Right renal cortex interstitium (tissue), 3 donors: ENCODE measurements at regions not wholly inside any gene's neighbourhood (a gene's known extent, or its start where the extent isn't known, plus 50 kb on each side); places are given as distances from the start of the nearest gene placed in this dataset.

Experiments used
- DNase-seq, 3 donors: peaks; one replicate each; pipeline ENCODE4 v3.0.0-alpha.2; 2013; ENCODE audit warnings: low read depth in 3 of 3, low spot score in 2 of 3

- DNase-seq, result no peak
Measured at GRCh38 chr1:87851490-87851889, 522.8 kb downstream of the LMO4 start.

- no peak for DNase-seq
Measured at GRCh38 chr1:87852410-87853161, 523.9 kb downstream of the LMO4 start.

- DNase-seq, result no peak
Measured at GRCh38 chr1:87853576-87854351, 525.1 kb downstream of the LMO4 start.

- no peak for DNase-seq
Measured at GRCh38 chr1:87863317-87863716, 534.6 kb downstream of the LMO4 start.

- no peak for DNase-seq
Measured at GRCh38 chr1:87864676-87865075, 536.0 kb downstream of the LMO4 start.

GRCh38 chr1:87866416-87866815 is 537.7 kb downstream of the LMO4 start:
- no peak for DNase-seq

- no peak for DNase-seq
Measured at GRCh38 chr1:87867626-87868025, 538.9 kb downstream of the LMO4 start.

- DNase-seq, result no peak
Measured at GRCh38 chr1:87869567-87869966, 540.9 kb downstream of the LMO4 start.

- DNase-seq, result no peak
Measured at GRCh38 chr1:87872189-87872588, 543.5 kb downstream of the LMO4 start.

GRCh38 chr1:87872692-87873091 is 544.0 kb downstream of the LMO4 start:
- DNase-seq, result no peak

GRCh38 chr1:87878873-87879272 is 550.2 kb downstream of the LMO4 start:
- no peak for DNase-seq

- DNase-seq, result no peak
Measured at GRCh38 chr1:87880098-87880760, 551.5 kb downstream of the LMO4 start.

- no peak for DNase-seq
Measured at GRCh38 chr1:87880764-87881163, 552.1 kb downstream of the LMO4 start.

- DNase-seq, result no peak
Measured at GRCh38 chr1:87883906-87884305, 555.2 kb downstream of the LMO4 start.

- DNase-seq, result no peak
Measured at GRCh38 chr1:87884581-87884980, 555.9 kb downstream of the LMO4 start.

GRCh38 chr1:87885278-87886025 is 556.8 kb downstream of the LMO4 start:
- DNase-seq, result no peak

- DNase-seq, result no peak
Measured at GRCh38 chr1:87887100-87887499, 558.4 kb downstream of the LMO4 start.

GRCh38 chr1:87888446-87888845 is 559.8 kb downstream of the LMO4 start:
- DNase-seq, result no peak

- DNase-seq, result no peak
Measured at GRCh38 chr1:87894062-87894461, 565.4 kb downstream of the LMO4 start.

- DNase-seq, result no peak
Measured at GRCh38 chr1:87897481-87897880, 568.8 kb downstream of the LMO4 start.

- no peak for DNase-seq
Measured at GRCh38 chr1:87898431-87898830, 569.8 kb downstream of the LMO4 start.
